NCI-H2196 (cell line): ENCODE measurements at regions not wholly inside any gene's neighbourhood (a gene's known extent, or its start where the extent isn't known, plus 50 kb on each side); places are given as distances from the start of the nearest gene placed in this dataset.

Experiments used
- DNase-seq: peaks from one replicate; lab custom pipeline; 2025; ENCODE audit not compliant: unreplicated experiment; lab: John Stamatoyannopoulos, UW

DNA sequence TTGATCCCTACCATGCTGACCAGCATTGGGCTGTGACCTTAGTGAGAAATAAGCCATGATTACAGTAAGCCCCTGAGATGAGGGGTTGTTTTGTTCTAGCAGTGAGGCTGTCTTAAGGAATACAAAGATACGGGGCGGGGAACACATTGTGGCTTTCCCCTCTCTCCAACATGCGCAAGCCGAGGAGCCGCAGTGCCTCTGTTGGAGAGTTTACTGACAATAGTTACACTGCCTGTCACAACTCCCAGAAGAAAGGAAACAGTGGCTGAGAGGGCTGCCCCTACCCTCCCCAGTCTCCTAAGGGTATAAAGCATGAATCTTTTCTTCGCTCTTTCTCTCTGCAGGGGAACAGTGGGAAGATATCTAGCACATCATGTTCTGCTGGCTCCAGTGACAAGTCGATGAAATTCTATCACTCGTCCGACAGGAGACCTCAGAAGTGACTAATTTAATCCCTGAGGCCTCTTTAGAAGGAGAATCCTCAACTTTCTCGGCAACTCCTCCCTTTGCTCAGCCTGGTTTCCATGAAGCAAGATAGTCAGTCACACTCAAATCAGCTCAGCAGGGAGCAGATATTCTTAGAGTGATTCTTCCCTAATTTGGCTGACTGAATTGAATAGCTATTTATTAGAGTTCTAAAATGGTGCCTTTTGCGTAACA, 409.0 kb upstream of the PROK2 start:
- DNase-seq: no peak

DNA sequence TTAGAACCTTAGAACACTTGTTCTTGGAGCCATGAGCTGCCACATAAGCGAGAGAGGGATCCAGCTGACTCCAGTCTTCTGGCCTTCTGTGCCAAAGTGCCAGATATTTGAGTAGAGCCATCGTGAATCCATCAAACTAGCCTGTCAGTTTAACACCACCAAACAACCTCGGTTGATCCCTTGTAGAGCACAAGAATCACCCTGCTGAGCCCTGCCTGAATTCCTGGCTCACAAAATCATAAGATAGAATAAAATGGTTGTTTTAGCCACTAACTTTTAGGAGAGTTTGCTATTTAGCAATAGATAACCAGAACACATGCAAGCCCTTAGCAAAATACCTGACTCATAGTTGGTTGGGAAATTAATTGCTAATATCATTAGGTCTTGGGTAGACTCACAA, 407.6 kb upstream of the PROK2 start:
- no peak for DNase-seq

DNA sequence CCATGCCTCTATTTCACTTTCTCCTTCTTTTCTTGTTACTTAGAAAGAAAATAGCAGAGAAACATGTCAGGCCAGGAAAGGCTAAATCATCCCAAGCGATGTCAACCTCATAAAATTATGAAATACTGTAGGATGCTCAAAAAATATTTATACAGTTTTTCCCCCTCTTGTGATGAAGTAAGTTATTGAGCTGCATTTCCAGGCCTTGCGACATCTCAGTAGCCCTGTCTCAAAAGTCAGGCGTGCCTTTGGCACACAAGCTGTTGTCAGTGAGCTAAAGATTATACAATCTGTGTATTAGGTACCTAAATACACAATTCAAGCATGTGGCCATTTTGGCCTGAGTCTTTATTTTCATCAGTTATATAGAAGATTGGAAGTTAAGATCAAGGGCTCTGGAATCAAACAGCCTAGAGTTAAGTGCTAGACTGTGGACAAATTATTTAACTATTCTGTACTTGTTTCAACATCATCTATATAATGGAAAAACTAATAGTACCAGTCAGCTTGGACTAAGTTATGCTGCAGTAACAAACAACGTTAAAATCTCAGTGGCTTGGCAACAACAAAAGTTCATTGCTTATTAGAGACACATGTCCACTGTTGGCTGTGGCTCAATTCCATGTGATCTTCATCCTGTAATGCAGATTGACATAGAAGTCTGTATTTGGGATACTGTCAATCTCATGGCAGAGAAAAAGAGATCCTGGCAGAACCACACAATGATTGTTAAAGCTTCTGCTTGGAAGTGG, 406.4 kb upstream of the PROK2 start:
- DNase-seq: no peak

DNA sequence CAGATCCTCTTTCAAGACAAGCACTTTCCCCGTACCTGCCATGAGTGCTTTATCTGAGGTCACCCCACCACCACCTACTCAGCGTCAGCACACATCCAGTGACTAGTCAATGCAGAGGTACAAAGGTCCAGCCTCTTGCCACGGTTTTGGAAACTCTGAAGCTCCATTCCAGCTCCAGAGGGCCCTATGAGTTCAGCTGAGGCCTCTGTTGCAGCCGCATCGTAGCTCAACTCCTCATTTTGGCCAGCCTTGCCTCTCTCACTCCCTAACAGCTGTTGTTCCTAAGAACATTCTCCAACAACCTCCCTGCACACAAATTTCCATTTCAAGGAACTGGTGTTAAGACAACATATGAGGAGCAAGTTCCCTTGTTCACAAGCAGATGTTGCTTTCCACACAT, 405.1 kb upstream of the PROK2 start:
- DNase-seq: no peak

DNA sequence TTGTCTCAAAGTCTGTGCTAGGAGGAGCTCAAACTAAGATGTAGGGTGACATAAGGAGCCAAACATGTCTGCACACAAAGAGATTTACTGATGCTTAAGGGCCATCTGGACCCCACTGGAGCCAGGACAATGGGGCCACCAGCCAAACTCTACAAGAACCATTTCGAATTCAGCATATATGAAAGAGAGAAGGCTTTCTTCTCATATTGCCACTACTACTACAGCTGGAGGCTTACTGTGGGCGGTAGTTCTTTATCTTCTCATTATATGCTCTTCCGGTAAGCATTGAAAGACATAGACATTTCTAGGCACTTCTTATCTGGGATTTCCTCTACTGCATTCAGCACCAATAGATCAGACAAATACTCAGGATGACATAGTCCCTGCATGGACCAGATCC, 404.4 kb upstream of the PROK2 start:
- no peak for DNase-seq

DNA sequence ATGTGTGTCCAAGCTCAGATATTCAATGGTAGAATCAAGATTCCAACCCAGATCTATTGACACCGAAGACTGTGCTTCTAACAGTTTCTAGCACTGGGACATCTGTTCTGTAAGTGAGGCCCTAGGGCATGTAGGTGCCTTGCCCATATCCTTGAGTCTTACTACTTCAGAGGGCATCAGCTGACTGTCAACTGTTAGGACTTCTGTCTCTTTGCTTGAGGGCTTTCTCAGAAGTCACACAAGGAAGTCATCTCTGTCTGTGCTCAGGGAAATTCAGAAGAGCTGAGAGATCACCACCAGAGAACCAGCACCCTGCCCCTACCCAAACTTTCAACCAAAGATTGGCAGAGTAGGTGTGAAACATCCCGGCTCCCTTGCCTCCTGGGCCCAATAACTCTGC, 403.6 kb upstream of the PROK2 start:
- DNase-seq: no peak

DNA sequence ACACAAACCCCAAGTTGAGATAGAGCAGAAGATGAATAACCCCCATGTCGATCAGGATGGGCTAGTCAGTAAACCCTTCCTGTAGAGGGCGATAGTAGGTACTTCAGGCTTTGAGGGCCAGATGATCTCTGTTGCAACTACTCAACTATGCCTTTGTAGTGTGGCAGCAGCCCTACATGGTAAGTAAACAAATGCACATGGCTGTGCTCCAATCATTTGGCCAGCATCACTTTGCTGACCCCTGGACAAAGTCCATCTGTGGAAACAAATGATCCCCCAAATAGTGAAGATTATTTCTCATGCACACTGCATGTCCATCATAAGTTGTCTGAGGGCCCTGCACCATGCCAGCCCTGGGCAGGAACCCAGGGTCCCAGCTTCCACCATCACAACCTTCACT, 402.2 kb upstream of the PROK2 start:
- no peak for DNase-seq

DNA sequence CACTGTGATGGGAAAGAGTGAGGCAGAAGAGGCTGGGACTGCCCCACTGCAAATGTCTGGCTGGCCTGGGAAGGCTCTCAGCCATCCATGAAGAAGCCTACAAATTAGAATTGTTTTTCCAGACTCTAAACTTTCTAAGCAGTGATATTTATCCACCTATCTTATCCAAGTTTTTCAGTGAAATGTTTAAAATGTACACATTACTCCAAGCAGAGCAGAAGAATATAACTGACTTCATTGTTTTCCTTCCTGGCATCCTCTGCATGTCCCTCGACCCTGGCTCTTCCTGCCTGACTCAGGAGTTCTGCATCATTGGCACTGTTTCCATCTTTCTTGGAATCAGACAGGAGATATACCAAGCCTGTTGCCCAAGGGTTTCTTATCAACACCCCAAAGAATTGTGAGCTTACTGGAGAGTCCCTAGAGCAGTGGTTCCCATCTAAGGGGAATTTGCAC, 401.5 kb upstream of the PROK2 start:
- no peak for DNase-seq

DNA sequence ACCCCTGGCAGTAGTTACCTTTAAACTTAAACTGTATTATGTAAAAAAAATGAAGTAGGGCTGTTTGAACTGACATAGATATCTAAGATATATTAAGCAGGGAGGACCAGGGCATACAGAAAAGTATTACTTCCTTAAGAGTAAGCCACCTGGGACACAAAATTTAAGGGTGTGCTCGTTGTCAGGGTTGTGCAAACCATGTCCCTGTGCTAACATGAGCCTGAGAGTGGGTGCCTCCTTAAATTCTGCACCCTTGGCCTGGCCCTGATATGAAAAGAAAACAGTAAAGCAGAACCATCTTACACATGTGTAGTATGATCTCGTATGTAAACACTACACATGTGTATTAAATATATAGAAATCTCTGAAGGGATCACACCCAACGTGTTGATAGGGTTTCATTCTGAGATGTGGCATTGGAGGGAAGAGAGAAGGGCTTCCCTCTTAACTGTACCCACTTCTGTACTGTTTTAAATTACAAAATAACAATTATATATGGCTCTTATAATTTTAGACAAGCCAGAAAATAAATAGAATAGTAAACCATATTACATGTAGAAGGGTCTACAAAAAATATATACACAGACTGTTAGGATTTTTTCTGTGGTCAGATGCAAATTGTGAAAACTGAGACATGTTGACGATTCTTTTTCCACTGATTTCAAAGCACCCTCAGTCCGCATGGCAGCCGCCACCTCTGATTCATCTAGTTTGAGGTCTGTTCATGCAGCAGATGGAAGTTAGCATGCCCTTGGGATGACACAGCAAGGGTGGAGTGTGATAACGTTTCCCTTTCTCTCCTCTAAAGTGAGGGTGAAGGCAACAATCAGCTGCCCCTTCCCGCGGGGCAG, 400.8 kb upstream of the PROK2 start:
- no peak for DNase-seq

DNA sequence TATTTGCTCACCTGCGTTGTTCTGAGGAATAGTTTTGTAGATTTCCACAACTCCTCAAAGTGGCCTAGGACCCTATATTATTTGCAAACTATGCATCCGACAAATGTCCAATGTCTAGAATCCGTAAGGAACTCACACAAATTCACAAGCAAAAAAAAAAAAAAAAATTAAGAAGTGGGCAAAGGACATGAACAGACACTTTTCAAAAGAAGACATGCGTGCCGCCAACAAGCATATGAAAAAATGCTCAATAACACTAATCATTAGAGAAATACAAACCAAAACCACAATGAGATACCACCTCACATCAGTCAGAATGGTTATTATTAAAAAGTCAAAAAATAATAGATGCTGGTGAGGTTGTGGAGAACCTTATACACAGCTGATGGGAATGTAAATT, 398.5 kb upstream of the PROK2 start:
- DNase-seq: no peak

DNA sequence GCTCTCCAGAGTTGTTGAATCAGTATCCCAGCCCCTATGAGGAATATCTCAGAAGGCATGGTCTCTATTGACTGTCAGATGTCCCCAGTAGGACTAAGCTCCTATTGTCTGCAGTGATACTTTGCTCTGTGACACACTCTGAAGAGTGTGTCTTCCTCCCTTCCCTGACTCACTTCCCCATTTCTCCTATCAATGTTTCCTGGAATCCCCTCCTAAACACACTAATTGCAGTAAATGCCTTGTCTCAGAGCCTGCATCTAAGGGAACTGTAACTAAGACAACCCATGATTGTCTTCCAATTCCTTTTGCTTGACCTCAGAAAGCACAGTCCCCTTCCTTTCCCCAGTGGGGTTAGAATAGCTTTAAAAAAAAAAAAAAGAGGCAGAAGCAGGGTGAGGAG, 397.3 kb upstream of the PROK2 start:
- no peak for DNase-seq

DNA sequence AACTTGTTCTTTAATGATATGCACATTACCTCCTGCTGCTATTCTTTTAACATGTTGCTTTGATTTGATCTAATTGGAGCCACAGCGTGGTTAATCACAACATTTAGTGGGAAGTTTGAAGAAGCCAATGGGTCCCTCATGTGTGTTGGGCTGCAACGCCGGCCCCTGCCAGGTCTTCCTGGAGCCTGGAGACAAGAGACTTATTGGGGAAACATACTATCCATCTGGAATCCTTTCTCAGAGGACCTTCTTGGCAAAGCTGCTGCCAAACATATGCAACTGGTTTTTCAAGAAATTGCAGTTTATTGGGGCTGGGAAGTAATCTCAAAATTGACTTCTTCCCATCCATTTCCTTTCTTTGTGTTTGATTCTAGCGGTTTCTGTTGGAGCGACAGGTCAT, 396.3 kb upstream of the PROK2 start:
- DNase-seq: no peak

DNA sequence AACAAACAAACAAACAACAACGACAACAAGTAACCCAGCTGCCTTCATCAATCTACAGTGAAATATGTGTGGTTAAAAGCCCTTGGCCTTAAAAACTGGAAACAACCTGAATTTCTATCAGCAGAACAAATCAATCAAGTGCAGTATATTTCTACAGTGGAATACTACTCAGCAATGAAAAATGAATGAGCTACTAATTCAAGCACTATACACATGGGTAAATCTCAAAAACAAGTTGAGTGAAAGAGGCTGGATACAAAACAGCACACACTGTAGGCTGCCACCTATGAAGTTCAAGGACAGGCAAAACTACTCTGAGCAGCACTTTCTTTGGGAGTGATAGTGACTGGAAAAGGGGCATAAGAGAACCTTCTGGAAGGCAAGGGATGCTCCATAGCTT, 395.5 kb upstream of the PROK2 start:
- no peak for DNase-seq

DNA sequence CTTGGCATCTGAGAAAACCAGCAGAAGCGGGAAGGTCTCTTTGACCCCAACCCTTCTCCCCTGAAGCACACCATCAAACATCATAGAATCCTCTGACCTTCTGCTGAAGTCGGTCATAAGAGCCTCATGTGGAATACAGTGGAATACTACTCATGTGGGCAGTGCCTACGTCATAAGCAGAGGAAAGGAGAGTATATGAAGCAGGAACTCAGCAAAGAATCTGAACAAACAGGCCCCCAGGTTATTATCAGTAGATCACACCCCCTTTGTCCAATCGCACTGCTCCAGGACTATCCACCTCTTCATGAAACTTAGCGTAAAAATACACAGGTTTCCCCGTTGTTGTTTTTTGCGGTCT, 394.1 kb upstream of the PROK2 start:
- DNase-seq: no peak

DNA sequence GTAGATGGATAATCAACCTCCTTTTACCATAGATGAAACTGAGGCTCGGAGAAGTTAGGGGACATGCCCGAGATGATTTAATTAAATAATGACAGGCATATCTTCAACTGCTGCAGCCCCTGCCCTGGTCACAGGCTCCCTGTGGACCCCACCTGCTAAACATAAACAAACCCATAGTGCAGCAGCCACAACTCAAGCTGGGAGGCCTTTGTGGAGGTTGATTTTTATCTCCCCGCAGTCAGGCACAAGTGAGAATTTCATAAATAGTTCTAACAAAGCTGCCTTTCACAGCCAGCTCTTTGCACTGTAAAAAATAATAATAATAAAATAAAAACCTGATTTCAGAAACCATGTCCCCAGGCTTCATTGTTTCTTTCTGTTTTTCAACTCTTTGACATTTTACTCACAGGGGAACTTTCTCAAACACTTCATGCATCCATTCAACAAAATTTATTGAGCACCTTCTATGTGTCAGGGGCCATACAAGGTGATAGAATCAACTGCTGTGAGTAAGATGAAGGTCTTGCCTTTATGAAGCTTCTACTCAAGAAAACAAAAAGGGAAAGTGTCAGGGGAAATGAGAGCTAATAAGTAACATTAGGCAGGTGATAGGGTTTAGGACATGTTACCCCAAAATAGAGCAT, 393.6 kb upstream of the PROK2 start:
- DNase-seq: no peak

DNA sequence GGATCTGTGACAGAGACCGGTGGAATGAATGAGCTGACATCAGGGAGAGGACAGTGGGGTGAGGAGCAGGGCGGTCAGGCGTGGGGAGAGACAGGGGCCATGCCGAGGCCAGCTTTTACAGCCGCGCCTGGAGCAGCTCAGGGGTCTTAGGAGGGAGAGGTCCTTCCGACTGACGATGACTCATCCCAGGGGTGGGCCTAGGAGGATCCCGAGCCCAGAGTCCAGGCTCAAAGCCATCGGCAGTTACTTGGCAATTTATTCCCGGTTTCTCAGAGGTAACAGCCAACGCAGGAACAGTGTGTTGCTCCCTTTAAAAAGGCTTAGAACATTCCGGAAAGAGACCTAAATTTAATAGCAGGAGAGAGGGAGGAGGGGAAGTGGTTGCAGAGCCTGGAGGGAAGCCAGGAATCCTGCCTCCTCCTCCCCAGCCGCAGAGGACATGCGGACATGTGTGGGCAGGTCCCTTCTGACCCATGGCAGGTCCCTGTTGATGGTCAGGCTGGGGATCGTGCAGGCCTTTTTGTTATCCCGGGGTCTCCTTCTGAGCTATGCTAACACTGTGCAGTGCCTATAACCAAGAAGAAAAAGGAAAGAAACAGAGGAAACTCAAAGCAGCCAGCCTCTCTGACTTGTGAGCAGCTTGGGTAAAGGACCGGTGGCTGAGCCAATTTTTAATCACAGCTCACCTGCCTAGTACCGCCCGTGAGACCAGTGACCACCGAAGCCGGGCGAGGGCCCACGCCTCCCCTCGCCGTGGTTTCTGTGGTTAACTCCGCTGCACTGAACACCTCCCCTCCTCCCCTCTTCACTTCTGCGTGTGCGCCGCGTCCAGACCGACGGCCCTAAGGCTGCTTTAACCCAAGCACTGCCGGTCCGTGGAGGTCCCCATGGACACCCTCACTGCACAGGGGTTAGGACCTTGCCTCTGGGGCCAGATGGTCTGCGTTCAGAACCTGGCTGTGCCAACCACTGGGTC, 392.4 kb upstream of the PROK2 start:
- no peak for DNase-seq

DNA sequence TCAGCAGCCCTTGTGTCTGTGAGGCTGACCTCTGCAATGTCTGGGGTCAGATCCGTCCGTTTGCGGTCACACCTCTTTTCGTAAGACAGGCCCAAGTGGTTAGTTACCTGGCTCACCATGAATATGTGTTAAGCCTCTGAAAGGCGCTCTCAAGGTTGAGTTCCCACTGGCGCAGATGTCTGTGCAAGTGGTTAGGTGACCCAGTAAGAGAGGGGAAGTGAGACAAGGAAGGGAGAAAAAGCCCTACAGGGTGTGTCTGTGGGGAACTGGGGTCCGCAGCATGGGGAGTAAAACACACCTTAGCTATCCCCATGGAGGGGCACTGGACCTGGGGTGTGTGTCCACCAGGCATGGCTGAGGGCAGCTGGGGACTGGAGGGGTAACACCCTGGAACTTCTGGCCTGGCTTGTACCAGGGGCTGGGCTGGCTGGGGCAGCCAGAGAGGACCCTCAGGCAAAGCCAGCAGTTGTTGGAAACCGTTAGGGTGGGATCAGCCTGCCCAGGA, 391.6 kb upstream of the PROK2 start:
- no peak for DNase-seq

DNA sequence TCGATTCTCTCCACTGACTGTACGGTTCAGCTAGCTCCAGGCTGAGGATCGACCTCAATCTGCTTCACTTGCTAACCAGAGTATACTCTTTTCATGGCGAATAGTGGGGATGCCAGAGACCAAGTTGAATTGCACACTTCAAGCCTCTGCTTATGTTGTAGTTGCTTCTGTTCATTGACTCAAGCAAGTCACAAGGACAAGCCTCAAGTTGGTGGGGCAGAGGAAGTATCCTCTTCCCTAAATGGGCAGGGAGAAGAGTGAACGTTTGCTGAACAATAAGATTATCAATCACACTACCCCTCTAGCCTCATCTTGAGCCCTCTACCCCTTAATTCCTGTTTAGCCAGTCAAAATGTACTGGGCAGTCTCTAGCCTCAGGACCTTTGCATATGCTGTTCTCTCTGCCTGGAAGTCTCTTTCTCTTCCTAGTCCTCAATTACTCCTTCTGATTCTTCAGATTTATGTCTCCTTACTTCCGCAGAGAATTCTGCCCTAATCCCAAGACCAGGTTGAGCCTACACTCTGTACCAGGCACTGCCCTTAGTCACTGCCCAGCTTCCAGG, 390.4 kb upstream of the PROK2 start:
- DNase-seq: no peak

DNA sequence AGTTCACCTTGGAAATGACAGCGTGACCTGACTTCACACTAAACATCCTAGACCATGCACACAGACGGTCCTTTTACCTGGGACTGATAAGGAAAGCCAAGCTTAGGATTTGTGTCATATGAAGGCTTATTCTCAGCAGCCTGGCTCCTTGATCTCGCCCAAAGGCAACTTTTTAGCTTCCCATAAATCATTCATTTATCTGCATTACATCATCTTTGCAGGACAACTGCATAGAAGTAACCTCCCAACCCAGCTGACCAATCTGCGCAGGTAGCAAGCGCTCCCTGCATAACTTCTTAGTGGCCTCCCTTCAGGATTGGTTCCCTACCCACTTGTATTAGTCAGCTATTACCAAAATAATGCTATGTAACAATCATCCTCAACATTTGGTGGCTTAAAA, 389.9 kb upstream of the PROK2 start:
- DNase-seq: no peak

DNA sequence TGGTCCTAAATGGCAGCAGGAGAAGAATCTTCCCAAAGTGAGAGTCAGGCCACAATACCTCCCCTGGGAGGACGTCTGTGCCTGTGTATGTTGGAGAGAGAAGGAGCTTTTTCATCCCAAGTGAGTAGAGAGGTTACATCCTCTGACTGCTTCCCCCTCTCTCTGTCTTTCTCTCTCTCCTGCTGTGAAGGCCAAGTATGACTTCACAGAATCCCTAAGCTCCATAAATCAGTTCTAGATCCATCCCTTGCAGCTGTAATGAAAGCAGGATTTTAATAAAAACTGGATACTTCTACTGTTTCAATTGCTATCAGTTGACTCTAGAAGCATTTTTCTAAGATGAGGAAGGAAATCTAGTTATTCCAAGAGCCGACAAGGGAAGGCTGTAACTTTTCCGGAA, 389.1 kb upstream of the PROK2 start:
- DNase-seq: no peak
